Prostate gland (tissue), 2 donors: ENCODE measurements at regions not wholly inside any gene's neighbourhood (a gene's known extent, or its start where the extent isn't known, plus 50 kb on each side); places are given as distances from the start of the nearest gene placed in this dataset.

ENCODE experiments used
- CTCF ChIP-seq, 4 experiments: fragments of 200-600 bp in 2 of 4; fragments of 450-650 bp in 2 of 4; sonication (generic) in 2 of 4; IDR thresholded peaks; 1 replicate in 3 of 4; 2 replicates in 1 of 4; pipeline ENCODE4 v1.5.1; 2016 to 2019; ENCODE audit warnings: antibody characterized with exemption in 4 of 4, mild to moderate bottlenecking in 2 of 4, moderate library complexity in 2 of 4
- POLR2A ChIP-seq: fragments of 450-650 bp; IDR thresholded peaks from one replicate; pipeline ENCODE4 v1.6.1; 2016; ENCODE audit warnings: antibody characterized with exemption, mild to moderate bottlenecking

DNA sequence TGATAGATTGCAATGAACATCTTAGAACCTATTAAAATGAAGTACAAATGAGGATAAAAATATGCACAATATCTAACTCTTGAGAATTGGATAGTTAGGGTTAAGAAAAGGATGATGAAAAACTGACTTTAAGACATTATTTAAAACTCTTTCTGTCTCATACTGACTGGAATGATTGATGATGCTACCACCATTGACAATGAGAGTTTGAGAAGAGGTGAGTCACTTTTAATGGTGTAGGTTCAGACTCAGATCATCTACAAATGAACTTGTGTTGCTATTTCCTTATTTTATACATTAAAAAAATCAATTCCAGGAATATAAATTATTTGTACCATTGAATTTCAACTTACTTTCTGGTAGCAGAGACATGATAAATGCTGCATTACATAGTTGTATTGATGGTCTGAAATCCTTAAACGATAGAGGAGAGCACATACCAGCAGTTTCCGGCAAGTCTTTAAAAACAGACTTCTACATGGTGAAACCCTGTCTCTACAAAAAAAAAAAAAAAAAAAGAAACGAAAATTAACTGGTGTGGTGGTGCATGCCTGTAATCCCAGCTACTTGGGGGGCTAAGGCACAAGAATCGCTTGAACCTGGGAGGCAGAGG is 409.0 kb downstream of the OTOL1 start:
- no peak for TF ChIP-seq CTCF (IDR thresholded peaks at IDR 0.05)
- TF ChIP-seq POLR2A, result no peak
